ENCODE measurements at regions not wholly inside any gene's neighbourhood (a gene's known extent, or its start where the extent isn't known, plus 50 kb on each side); places are given as distances from the start of the nearest gene placed in this dataset.

- Histone ChIP-seq H3K36me3 (ENCODE audit: control insufficient read depth in 2 of 2, insufficient read depth in 2 of 2, low read length in 1 of 2) (peaks cover 0 to 3% of the 10 kb centered on the region in 2 experiments; a peak in 1 of 4 replicates), H3K79me2 (ENCODE audit: control insufficient read depth, insufficient read depth, low read length) (no peaks in the 10 kb centered on the region), H3K9me3 (replicated peaks; ENCODE audit: control insufficient read depth, insufficient read depth, low read length) (peaks cover 2% of the 10 kb centered on the region; the same call in 1 of the 3 replicates), H3K27ac (ENCODE audit: control insufficient read depth, insufficient read depth) (no peak overlapping the region), H4K20me1 (ENCODE audit: control insufficient read depth, insufficient read depth) (no peaks in the 10 kb centered on the region), H3K4me3 (no peak overlapping the region), H3K4me2 (ENCODE audit: control insufficient read depth, insufficient read depth) (no peak overlapping the region), H3K4me1 (ENCODE audit: control insufficient read depth, insufficient read depth, low read length) (peaks cover 1% of the 10 kb centered on the region; the same call in 1 of the 2 replicates), H3K9ac (ENCODE audit: control insufficient read depth, insufficient read depth, low read length) (no peak overlapping the region), H3K27me3 (replicated peaks in 1 of 2; ENCODE audit: control insufficient read depth in 2 of 2, insufficient read depth in 2 of 2, low read length in 1 of 2) (no peaks in the 10 kb centered on the region), H2AFZ (ENCODE audit: control insufficient read depth, low read depth, low read length) (no peak overlapping the region)
- ATAC-seq (no peak), FAIRE-seq (no peak), DNase-seq (ENCODE audit: low read depth, low spot score) (no peak)
- in situ Hi-C loops (cut with MboI) (no loop called here), intact Hi-C loops (cut with micrococcal nuclease; ENCODE audit: unreplicated experiment) (no loop called here)
- ChIA-PET SMC1A (ENCODE audit: uncharacterized antibody, unreplicated experiment) (interaction anchor here (0.9 to 1.3 kb wide), 2 partner anchors 10 to 24 kb away, joined by 3 to 4 read pairs; no protein-coding TSS in a partner anchor), CTCF (interaction anchor here (0.6 to 0.8 kb wide), 2 partner anchors 24 to 380 kb away, joined by 3 read pairs; no protein-coding TSS in a partner anchor), RAD21 (ENCODE audit: unreplicated experiment) (no interaction called here), POLR2A (no interaction called here)
- WGBS (ENCODE audit: insufficient coverage, insufficient replicate concordance, low lambda C conversion rate, missing lambda C conversion rate): 97% methylated on average over 2 of the region's 2 CpGs
- BruUV-seq (replicated peaks): no TSS peak
- no peak for TF ChIP-seq ZBED1 (IDR thresholded peaks at IDR 0.05; ENCODE audit: borderline replicate concordance)
- no peak for TF ChIP-seq BMI1 (IDR thresholded peaks at IDR 0.05; ENCODE audit: borderline replicate concordance)
- no peak for TF ChIP-seq PBX3 (IDR thresholded peaks at IDR 0.05; ENCODE audit: insufficient replicate concordance, low read depth, low read length)
- TF ChIP-seq POLR2AphosphoS5 (IDR thresholded peaks at IDR 0.05; ENCODE audit: low read length): no peak
- no peak for TF ChIP-seq MAX (IDR thresholded peaks at IDR 0.05; ENCODE audit: low read depth, low read length)
- no peak for TF ChIP-seq MLLT1 (IDR thresholded peaks at IDR 0.05)
- TF ChIP-seq CHD4 (IDR thresholded peaks at IDR 0.05): no peak
- TF ChIP-seq ZNF592 (IDR thresholded peaks at IDR 0.05): no peak
- TF ChIP-seq REST (IDR thresholded peaks at IDR 0.05; ENCODE audit: low read depth, low read length): no peak
- TF ChIP-seq CHD1 (IDR thresholded peaks at IDR 0.05; ENCODE audit: low read depth, low read length): no peak
- no peak for TF ChIP-seq ZNF274 (IDR thresholded peaks at IDR 0.05; ENCODE audit: insufficient read depth, insufficient read length)
- no peak for TF ChIP-seq IKZF2 (IDR thresholded peaks at IDR 0.05)
- no peak for TF ChIP-seq JUND (IDR thresholded peaks at IDR 0.05; ENCODE audit: low read depth, low read length)
- no peak for TF ChIP-seq JUNB (IDR thresholded peaks at IDR 0.05)
- TF ChIP-seq SMC3 (IDR thresholded peaks at IDR 0.05; ENCODE audit: borderline replicate concordance, low read length): no peak
These were observed 50.3 kb upstream of the DPH5 start for GRCh38 chr1:101075926-101076325.
